Astrocyte of the spinal cord (primary cell): ENCODE measurements at regions not wholly inside any gene's neighbourhood (a gene's known extent, or its start where the extent isn't known, plus 50 kb on each side); places are given as distances from the start of the nearest gene placed in this dataset.
"Not testable (repeated sequence)": the region's sequence is repeated elsewhere in the genome, so short reads cannot be mapped to it uniquely, and the experiment has no call there.

ENCODE experiments used
- DNase-seq: peaks from one replicate; pipeline ENCODE4 v3.0.0; 2011; ENCODE audit warnings: low read depth, low spot score
- H3K4me3 ChIP-seq: 2 replicates; pipeline ENCODE4 v1.5.1; 2011; ENCODE audit warnings: low read depth, mild to moderate bottlenecking, low read length, moderate library complexity
- CTCF ChIP-seq: IDR thresholded peaks from 2 replicates; pipeline ENCODE4 v1.5.1; 2012; ENCODE audit warnings: low read depth, mild to moderate bottlenecking, low read length, inconsistent platforms
- in situ Hi-C: cut with HindIII; loops from 2 replicates; pipeline ENCODE4 v1.10.0; 2017; ENCODE audit warnings: low sequenced_read_pairs

- H3K4me3 ChIP-seq: no peak overlapping the region
- peak; percentile 81 for TF ChIP-seq CTCF
- in situ Hi-C loops: no loop called here
- peak; percentile 74 for DNase-seq
Measured at GRCh38 chr7:149625340-149625946, 127.8 kb upstream of the ZNF746 start.

- in situ Hi-C loops: no loop called here
- peak; percentile 76 for TF ChIP-seq CTCF
- DNase-seq: peak; percentile 93
- H3K4me3 ChIP-seq: peak overlapping the region; percentile 90
Measured at GRCh38 chr7:149624419-149625339, 127.1 kb upstream of the ZNF746 start.

GRCh38 chr7:149624006-149624405 lies 126.4 kb upstream of the ZNF746 start:
- peak overlapping the region; percentile 90 for H3K4me3 ChIP-seq
- TF ChIP-seq CTCF: peak; percentile 11
- in situ Hi-C loops: no loop called here
- peak; percentile 9 for DNase-seq

- in situ Hi-C loops: not testable (repeated sequence)
- peak; percentile 62 for DNase-seq
- peak overlapping the region; percentile 90 for H3K4me3 ChIP-seq
Measured at GRCh38 chr7:149623262-149623997, 125.8 kb upstream of the ZNF746 start.

- DNase-seq: no peak
- H3K4me3 ChIP-seq: peak overlapping the region; percentile 90
- in situ Hi-C loops: no loop called here
- TF ChIP-seq CTCF: no peak
Measured at GRCh38 chr7:149622444-149623210, 125.0 kb upstream of the ZNF746 start.

GRCh38 chr7:149621776-149622175 lies 124.2 kb upstream of the ZNF746 start:
- no peak for TF ChIP-seq CTCF
- DNase-seq: no peak
- no peak overlapping the region for H3K4me3 ChIP-seq
- in situ Hi-C loops: no loop called here
